ENCODE measurements at regions not wholly inside any gene's neighbourhood (a gene's known extent, or its start where the extent isn't known, plus 50 kb on each side); places are given as distances from the start of the nearest gene placed in this dataset.

- TF ChIP-seq, protein P1, sequence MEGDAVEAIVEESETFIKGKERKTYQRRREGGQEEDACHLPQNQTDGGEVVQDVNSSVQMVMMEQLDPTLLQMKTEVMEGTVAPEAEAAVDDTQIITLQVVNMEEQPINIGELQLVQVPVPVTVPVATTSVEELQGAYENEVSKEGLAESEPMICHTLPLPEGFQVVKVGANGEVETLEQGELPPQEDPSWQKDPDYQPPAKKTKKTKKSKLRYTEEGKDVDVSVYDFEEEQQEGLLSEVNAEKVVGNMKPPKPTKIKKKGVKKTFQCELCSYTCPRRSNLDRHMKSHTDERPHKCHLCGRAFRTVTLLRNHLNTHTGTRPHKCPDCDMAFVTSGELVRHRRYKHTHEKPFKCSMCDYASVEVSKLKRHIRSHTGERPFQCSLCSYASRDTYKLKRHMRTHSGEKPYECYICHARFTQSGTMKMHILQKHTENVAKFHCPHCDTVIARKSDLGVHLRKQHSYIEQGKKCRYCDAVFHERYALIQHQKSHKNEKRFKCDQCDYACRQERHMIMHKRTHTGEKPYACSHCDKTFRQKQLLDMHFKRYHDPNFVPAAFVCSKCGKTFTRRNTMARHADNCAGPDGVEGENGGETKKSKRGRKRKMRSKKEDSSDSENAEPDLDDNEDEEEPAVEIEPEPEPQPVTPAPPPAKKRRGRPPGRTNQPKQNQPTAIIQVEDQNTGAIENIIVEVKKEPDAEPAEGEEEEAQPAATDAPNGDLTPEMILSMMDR (IDR thresholded peaks at IDR 0.05): no peak
Measured at GRCh38 chr14:53493320-53493719, 340.2 kb upstream of the DDHD1 start.

- TF ChIP-seq, protein P1 (IDR thresholded peaks at IDR 0.05): no peak
Measured at GRCh38 chr14:53491884-53492277, 338.8 kb upstream of the DDHD1 start.

DNA sequence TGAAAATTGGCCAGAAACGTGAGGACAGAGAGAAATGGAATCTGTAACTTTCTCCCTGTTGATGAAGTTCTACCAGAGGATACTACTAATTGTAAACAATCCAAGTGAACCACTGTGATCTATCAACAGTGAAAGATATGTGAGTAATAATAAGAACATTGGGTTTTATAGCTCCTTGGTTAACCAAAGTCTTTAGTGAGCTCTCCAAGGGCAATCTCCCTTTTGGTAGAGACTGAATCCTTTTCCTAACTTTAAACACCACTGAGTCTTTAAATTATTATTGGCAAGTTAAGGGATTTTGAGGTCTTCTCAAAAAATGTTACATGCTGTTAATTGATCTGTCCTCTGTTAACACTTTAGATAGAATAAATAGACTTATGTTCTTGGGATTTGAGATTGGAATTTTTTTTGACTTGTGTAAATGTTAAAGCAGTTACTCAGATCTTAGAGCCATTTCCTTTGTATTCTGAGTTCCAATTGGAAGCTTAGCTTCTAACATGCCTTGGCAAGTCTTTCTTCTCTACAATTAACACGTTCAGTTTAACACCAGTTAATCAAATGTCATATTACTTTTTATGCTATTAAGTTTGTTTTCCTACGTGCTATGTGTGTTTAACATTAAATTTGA, 338.2 kb upstream of the DDHD1 start:
- TF ChIP-seq, protein P1 (IDR thresholded peaks at IDR 0.05): no peak

GRCh38 chr14:53478174-53478573, 325.1 kb upstream of the DDHD1 start:
- TF ChIP-seq, protein P1 (IDR thresholded peaks at IDR 0.05): no peak

DNA sequence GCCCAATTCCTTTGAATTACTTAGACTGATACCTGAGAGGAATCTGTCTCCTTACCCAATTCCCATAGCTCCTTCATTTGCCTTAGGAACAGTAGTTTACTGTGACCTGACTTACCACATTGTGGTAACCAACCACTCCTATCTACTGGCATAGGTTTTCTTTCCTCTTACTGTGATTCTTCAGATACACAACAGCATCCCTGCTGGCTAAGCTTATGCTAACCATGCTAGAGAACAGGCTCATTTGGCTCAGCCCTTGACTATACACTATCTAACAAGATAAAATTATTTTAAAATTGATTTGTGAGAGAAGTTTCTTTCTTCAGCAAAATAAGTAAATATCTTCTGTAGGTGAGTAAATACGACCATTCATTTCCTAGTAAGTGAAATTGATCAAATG, 320.4 kb upstream of the DDHD1 start:
- TF ChIP-seq, protein P1 (IDR thresholded peaks at IDR 0.05): no peak

GRCh38 chr14:53472306-53472705, 319.2 kb upstream of the DDHD1 start:
- TF ChIP-seq, protein P1 (IDR thresholded peaks at IDR 0.05): no peak

DNA sequence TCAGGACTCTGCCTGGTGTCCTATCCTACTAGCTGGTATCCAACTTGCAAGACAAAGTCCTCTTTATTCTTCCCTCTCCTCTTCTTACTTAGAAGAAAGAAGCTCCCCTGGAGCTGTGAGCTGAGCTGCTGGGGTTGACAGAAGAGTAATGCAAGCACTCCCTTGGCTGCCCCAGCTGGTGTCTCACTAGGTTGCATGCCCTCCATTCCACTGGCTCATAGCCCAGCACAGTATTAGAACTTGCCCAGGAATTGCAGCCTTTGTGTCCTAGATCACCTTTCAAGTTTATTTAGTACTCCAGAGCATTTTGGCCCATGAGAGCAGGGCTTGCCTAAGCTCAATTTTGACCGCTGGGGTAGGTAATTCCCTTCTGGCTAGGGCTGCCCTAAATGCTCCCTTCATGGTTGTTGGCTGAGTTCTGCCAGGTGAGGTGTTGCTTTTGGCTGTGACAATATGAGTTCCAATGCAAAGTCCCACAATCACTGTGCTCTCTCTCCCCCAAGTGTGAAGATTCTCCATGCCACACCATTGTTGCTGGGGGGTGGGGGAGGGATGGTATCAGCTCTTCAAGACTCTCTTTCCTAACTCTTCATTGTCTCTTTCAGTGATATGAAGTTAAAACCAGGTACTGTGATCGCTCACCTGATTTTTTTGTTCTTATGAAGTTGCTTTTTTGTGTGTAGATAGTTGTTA, 317.4 kb upstream of the DDHD1 start:
- TF ChIP-seq, protein P1 (IDR thresholded peaks at IDR 0.05): no peak

All from LNCAP (cell line).